NCI-H774 (cell line): ENCODE measurements at regions not wholly inside any gene's neighbourhood (a gene's known extent, or its start where the extent isn't known, plus 50 kb on each side); places are given as distances from the start of the nearest gene placed in this dataset.

ENCODE experiments used
- DNase-seq: peaks from one replicate; lab custom pipeline; 2025; lab: John Stamatoyannopoulos, UW

GRCh38 chr17:69719474-69720048, 305.1 kb downstream of the MAP2K6 start:
- no peak for DNase-seq

DNA sequence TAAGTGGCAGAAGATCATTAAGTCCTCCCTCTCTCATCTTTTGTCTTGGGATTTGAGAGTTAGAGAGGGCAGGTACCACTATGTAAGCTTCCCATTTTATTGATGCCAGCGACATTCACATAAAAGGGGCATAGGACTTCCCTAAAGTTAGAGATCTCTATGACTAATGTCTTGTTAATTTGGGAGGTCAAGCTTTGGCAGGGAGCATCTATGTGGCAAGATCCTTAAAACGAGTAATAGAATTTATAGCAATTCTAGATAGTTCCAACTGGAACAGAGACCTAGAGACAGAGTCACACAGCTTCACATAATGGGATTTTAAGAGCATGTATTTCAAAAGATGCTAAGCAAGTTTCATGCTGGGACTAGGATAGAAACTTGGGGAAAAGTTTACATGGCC, 308.0 kb downstream of the MAP2K6 start:
- DNase-seq, result no peak

- DNase-seq, result no peak
Measured at GRCh38 chr17:69723316-69723715, 308.8 kb downstream of the MAP2K6 start.

DNA sequence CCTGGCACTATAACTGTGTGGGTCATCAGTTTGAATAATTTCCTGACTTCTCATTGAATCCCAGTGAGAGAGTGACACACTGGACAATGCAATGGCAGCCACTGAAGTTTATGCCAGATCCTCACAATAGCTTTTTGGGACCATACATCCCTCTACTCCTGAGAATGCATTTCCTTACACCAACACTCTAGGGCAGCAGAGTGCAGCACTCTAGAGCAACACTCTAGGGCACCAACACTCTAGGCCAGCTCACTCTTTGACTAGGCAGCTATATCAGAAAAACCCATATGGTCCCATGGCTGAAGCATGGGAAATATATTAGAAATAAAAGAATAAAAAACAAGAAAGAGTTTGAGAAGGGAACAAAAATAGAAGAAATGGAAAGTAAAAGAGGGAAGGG, 309.2 kb downstream of the MAP2K6 start:
- DNase-seq, result no peak

DNA sequence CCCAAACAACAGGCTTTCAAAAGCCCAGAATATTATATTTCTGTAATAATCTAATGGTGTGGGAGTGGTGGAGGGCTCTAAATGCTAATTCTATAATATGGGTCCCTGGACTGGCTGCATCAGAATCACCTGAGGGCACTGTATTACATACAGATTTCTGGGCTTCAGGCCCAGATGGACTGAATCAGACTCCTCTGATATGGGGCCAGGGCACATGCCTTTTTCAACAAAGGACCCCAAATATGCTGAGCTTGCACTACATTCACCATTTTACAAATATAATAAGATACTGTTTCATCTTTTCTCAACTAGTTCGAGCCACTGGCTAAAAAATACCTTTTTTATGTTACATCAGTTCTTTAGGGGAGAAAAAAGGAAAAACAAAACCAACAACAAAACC, 309.7 kb downstream of the MAP2K6 start:
- DNase-seq, result no peak

GRCh38 chr17:69725146-69725545, 310.6 kb downstream of the MAP2K6 start:
- DNase-seq, result no peak

DNA sequence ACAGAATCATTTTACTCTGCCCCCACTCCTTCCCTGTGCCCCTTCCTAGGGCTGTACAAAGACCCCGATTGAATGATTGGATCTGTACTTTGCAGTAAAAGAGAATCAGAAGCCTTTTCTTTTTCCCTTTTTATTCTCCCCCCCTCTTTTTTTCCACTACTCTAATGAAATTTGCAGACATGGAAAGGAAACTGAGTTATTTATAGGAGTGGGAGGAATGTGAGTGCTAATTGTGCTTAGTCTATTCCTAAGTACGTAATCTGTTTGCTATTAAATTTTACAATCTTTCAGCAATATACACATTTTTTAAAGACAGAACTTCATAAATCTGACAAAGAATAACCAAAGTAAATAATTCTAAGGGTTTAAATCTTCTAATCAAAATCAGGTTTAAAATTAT, 314.3 kb downstream of the MAP2K6 start:
- DNase-seq, result no peak

- DNase-seq, result no peak
Measured at GRCh38 chr17:69729944-69730343, 315.4 kb downstream of the MAP2K6 start.

DNA sequence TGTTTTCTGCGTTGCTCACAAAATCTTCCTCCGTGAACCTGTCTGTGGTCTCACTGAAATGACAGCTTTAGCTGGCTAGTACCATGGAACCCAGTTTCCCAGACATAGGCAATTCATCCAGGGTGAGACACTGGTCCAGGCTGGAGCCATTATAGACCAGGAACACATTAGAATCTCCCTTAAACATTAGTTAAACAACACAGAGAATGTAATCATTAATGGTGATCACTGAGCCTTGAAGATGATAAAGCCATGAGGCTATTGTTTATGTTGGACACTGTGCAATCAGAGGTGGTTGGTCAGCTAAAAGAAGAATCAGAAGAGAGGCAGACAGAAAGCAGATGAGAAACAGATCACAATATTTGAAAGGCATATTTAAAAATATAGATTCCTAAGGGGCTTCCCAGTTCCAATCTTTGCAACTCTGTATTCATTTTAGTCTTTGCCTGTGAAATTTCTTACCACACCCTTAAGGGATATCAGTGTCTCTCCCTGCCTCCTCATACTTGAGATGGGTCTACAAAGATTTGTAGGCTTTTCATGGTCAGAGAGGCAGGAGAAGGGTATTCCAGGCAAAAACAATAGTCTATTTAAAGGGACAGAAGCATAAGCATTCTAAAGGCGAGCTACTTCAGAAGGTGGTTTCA, 317.9 kb downstream of the MAP2K6 start:
- DNase-seq, result no peak

GRCh38 chr17:69733171-69734012, 318.9 kb downstream of the MAP2K6 start:
- DNase-seq, result no peak

DNA sequence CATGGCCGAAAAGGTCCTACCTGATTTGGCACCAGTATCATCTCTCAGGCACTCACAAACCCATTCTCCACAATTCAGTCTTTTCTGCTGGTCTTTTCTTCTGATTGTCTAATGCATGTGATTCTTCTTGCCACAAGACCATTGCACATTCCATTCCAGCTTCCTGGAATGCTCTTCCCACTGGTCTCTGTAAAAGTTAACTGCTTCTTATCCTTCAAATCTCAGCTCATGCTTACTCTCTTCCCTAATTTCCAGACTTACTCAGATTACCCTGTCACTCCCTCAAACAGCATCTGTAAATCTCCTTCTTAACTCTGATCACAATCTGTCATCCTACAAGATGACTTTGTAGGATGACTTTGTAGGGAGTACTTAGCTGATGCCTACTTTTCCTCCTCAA, 320.2 kb downstream of the MAP2K6 start:
- no peak for DNase-seq

DNA sequence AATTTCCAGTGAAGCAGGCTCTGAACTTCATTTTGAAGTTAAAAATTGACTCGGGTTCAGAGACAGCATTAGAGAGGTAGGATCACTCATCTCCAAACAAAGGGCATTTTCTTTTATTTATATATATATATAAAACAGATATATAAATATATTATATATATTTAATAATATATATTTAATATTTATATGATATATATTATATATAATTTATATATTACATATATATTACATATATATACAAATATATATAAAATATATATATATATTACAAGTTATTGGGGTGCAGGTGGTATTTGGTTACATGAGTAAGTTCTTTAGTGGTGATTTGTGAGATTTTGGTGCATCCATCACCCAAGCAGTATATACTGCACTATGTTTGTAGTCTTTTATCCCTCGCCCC, 320.8 kb downstream of the MAP2K6 start:
- DNase-seq, result no peak

DNA sequence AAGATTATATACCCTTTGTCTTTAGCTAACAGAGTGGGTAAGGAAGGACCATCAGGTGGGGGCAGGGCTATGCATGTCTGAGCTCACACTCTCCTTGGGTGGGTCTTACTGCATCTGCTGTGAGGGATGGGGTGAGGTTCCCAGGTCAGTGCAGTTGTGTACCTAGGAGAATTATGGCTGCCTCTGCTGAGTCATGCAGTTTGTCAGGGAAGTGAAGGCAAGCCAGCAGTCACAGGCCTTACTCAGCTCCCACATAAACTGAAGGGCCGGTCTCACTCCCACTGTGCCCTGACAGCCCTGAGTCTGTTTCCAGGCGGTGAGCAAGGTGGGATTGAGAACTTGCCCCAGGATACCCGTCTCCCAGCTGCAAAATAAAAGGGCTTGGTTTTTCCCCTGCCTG, 328.6 kb downstream of the MAP2K6 start:
- no peak for DNase-seq

DNA sequence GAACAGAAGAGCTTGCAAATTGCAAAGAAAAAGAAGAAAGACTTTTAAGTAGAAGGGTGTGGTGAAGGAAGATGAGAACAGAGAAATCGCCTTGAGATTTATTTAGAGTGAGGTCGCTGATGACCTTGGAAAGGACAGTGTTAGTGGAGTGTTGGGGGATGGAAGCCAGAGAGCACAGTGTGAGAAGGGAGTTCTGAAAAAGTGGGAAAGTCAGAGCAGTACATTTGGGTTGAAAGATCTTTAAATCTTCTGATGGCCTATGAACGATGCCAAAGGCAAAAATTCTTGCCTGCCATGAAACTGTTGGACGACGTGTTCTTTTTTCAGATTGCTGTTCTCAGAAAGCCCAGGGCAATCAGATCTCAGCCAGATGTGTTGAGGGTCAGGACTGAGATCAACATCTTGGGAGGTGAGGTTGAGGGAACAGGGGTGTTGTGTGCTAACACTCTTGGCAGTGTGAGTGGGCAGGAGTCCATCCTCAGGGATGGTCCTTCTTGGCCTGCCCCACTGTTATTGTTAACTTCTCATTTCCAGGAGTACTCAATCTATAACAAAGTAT, 330.1 kb downstream of the MAP2K6 start:
- DNase-seq, result no peak

DNA sequence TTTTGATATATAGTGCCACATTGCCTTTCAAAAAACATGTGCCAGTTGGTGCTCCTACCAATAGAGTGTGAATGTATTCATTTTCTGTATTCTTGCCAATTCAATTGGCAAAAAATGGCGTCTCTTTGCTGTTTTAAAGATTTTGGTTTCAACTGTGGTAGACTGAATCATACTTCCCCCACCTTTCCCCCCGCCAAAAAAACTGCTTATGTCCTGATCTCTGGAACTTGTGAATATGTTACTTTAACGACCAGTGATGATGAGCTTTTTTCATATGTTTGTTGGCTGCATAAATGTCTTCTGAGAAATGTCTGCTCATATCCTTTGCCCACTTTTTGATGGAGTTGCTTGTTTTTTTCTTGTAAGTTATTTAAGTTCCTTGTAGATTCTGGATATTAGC, 325.1 kb upstream of the KCNJ16 start:
- no peak for DNase-seq

GRCh38 chr17:69757688-69758430, 317.2 kb upstream of the KCNJ16 start:
- no peak for DNase-seq

- DNase-seq, result no peak
Measured at GRCh38 chr17:69760562-69760961, 314.5 kb upstream of the KCNJ16 start.

- DNase-seq, result no peak
Measured at GRCh38 chr17:69761011-69761410, 314.0 kb upstream of the KCNJ16 start.

- no peak for DNase-seq
Measured at GRCh38 chr17:69761767-69762321, 313.2 kb upstream of the KCNJ16 start.

DNA sequence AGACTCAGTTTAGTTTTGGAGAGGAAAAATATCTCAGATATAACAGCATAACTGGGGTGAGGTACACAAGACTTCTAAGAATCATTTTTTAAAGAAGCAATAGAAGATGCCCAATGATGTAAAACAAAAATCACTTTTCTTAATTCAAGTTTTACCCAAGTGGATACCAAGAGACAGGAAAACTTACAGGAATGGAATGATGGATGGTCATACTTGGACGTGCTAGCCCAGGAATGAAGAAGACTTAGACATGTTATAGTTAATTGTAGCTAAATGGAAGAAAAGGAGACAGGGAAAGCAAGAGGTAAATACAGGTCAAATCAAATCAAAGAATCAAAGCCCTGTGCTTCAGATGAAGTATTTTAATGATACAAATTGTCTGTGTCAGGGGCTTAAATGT, 312.7 kb upstream of the KCNJ16 start:
- DNase-seq, result no peak

DNA sequence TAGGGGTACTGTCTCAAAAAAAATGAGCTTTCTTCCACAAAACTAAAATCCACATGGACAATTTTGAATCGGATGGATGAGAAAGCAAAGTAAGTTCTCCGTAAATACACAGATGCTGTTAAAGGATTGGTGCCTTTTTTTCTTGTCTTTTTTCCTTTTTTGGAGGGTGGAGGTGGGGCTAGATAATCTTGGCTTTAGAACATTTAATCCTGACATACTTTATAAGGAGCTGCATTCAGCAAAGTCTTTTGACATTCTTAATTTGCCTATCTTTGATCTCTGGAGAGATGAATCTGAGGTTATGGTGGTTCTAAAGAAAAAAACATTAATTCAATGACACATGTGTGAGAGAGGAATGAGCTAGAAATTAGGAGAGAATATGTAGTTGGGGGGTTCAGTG, 312.3 kb upstream of the KCNJ16 start:
- DNase-seq, result no peak

DNA sequence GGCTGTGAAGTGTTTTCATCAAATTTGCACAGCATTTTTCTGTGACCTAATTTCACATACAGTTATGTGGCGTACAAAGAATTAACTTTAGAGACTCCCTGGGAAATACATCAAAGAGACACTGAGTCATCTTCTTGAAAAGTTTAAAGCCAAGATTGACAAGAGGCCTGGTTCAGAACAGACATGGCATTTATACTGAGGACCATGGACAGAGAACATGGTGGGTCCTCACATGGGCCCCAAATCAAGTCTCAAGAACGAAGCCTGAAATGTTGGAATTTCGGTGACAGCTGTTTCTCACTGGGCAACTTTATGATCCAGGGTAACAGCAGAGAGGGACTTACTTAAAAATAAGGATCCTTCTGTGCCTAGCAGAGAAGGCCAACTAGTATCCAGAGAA, 311.5 kb upstream of the KCNJ16 start:
- DNase-seq, result no peak
